NCI-H524 treated with DMSO at 0.1 percent for 48 hours (cell line): ENCODE measurements at regions not wholly inside any gene's neighbourhood (a gene's known extent, or its start where the extent isn't known, plus 50 kb on each side); places are given as distances from the start of the nearest gene placed in this dataset.

Experiments
- DNase-seq: peaks from one replicate; lab custom pipeline; 2025; lab: John Stamatoyannopoulos, UW

GRCh38 chr11:126129727-126130671 is 67.3 kb upstream of the CDON start:
- peak; percentile 98 for DNase-seq

DNA sequence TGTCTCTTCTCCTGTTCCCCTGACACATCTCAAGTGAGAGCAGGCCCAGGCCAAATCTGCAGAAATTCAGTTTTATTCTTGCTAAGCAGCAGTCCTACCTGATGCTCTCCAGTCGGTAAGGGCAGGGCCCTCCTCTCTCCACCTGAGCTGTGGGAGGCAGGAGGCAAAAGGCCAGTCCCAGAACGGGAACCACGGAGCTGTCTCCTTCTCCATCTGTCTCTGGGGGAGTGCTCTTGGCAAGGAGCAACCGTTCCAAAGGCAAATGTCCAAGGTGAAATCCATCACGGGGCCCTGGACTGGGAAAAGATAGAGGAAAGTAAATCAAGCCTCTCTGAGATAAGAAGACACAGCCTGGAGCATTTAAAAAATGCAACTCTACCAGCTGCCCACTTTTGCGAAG is 65.2 kb upstream of the CDON start:
- DNase-seq = no peak

- DNase-seq = no peak
Observed at GRCh38 chr11:126127284-126127845, 64.7 kb upstream of the CDON start.

- DNase-seq = no peak
Observed at GRCh38 chr11:126124231-126124661, 61.6 kb upstream of the CDON start.

DNA sequence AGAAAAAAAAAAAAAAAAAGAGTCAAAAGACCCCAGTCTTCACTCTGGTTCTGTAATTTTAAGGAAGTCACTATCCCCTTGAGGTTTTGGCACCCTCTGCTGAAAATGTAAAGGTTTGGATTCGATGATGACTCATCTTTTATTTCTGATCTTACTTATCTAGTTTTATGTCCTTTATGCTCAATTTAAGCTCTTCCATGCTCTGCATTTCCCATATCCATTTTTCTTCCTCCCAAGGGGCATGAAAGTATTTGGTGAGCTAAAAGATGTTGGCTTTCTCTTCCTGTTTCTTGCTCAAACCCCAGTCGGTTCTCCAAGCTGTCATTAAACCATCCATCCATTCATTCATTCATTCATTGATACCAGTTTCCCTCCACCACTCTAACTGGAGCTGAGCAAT is 61.0 kb upstream of the CDON start:
- DNase-seq = no peak

DNA sequence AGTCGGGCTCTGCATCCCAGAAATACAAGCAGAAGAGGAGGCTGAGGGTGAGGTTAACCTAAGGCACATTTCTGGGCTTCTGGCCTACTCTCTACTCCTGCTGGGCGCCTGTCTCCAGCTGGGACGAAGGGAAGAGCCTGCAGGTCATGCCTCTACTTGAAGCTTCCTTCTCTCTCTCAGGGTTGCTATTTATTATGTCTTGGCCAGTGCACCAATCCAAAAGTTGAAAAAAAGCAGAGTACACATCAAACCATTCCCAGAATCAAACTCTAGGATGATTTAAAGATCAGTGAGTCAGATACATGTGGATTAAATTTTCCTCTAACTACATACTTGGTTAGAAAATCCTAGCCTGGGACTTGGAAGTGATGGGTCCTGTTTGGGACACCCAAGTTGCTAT is 60.2 kb upstream of the CDON start:
- DNase-seq = no peak

GRCh38 chr11:126121296-126121695 is 58.6 kb upstream of the CDON start:
- DNase-seq = no peak

- DNase-seq = no peak
Observed at GRCh38 chr11:126118806-126119205, 56.1 kb upstream of the CDON start.

DNA sequence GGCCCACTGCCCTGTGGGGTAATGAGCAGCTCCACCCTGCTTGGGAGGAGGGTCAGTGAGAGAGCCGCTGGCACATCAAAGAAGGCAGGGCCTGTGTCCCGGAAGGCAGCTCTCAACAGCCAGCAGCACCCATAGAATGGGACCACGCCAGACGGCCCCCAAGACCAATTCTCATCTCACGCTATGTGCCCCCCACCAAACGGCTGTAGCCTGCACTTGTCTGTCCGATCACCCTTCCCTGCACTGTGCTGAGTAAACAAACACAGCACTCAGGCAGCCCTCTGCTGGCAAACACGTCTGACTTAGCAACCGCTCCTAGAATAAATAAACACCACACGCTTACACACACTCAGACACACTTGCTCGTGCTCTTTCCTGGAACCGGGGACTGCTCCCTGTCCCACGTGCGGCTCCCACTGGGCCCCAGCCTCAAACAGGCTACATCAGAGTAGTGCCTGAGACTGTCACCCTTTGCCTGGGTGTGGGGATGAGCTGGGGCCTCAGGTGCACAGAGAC is 53.2 kb upstream of the CDON start:
- no peak for DNase-seq

- peak; percentile 82 for DNase-seq
Observed at GRCh38 chr11:126115127-126115495, 52.4 kb upstream of the CDON start.

- peak; percentile 53 for DNase-seq
Observed at GRCh38 chr11:126114486-126115126, 51.9 kb upstream of the CDON start.

DNA sequence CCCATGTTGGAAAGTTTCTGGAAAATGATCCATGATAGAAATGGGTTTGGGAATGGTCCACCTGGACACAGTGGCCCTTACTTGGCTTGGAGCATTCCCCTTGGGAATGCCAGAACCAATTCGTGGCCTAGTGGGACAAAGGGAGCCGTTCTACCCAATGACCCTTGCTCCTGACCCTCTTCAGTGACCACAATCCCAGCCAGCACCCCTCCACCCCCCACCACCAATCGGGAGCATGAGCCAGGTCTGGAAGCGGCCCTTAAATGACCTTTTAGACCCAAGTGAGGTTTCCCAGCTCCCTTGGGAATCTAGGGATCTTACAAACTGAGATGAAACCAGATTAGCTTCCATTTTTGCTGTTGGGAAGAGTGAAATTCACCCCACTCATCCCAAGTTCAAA is 51.3 kb upstream of the CDON start:
- no peak for DNase-seq

GRCh38 chr11:126113515-126113957 is 50.9 kb upstream of the CDON start:
- DNase-seq = peak; percentile 73

GRCh38 chr11:126113012-126113411 is 50.3 kb upstream of the CDON start:
- no peak for DNase-seq

DNA sequence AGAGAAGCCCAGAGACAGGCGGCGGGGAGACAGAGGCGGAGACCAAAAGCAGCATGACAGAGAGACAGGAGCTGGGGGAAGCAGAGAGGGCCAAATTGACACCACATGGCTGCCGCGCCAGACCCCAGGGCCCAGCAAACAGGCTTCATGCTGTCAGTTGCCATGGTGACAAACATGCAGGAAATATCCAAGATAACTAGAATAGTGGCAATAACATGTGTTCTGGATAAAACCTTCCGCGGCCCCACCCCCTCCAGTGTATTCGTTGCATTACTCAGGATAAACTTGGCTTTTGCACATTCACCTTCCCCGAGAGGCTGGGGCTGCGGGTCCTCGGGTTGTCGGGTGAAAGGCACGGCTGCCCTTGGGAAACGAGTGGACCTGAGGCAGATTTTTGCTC is 49.9 kb upstream of the CDON start:
- no peak for DNase-seq
